Endodermal cell (in vitro differentiated cells): ENCODE measurements at regions not wholly inside any gene's neighbourhood (a gene's known extent, or its start where the extent isn't known, plus 50 kb on each side); places are given as distances from the start of the nearest gene placed in this dataset.

Experiments
- DNase-seq: peaks from one replicate; pipeline ENCODE4 v3.0.0-alpha.2; 2017
- H3K27ac ChIP-seq: 2 replicates; pipeline ENCODE4 v1.5.1; 2013; ENCODE audit warnings: mild to moderate bottlenecking, low read depth, low read length, moderate library complexity
- H3K27me3 ChIP-seq: 2 replicates; pipeline ENCODE4 v1.6.1; 2013; ENCODE audit warnings: mild to moderate bottlenecking, low read length, moderate library complexity; ENCODE audit not compliant: insufficient read depth, control insufficient read depth, poor library complexity, severe bottlenecking
- H3K36me3 ChIP-seq: 2 replicates; pipeline ENCODE4 v1.7.0; 2013; ENCODE audit warnings: mild to moderate bottlenecking, low read length, moderate library complexity; ENCODE audit not compliant: control insufficient read depth, insufficient read depth
- H3K4me1 ChIP-seq: one replicate; pipeline ENCODE4 v1.7.0; 2013; ENCODE audit warnings: low read length; ENCODE audit not compliant: control insufficient read depth, insufficient read depth
- H3K4me3 ChIP-seq: 2 replicates; pipeline ENCODE4 v1.5.1; 2013; ENCODE audit warnings: mild to moderate bottlenecking, low read length, moderate library complexity
- H3K9ac ChIP-seq: 2 replicates; pipeline ENCODE4 v1.6.1; 2013; ENCODE audit warnings: mild to moderate bottlenecking, low read length, moderate library complexity; ENCODE audit not compliant: poor library complexity, severe bottlenecking; ENCODE audit errors: extremely low read depth
- H3K9me3 ChIP-seq: 2 replicates; pipeline ENCODE4 v1.6.1; 2013; ENCODE audit warnings: mild to moderate bottlenecking, low read length, moderate library complexity; ENCODE audit not compliant: control insufficient read depth
- H3K27ac Mint-ChIP-seq: 2 replicates; pipeline ENCODE4 v1.8.0; 2020; ENCODE audit warnings: mixed read lengths
- H3K27me3 Mint-ChIP-seq: 2 replicates; pipeline ENCODE4 v1.8.0; 2021; ENCODE audit warnings: mild to moderate bottlenecking, mixed read lengths; ENCODE audit not compliant: insufficient read depth
- H3K36me3 Mint-ChIP-seq: 2 replicates; pipeline ENCODE4 v1.8.0; 2020; ENCODE audit warnings: low read depth, mixed read lengths
- H3K4me1 Mint-ChIP-seq: 2 replicates; pipeline ENCODE4 v1.8.0; 2020; ENCODE audit warnings: mixed read lengths
- H3K4me3 Mint-ChIP-seq: 2 replicates; pipeline ENCODE4 v1.8.0; 2020; ENCODE audit warnings: mild to moderate bottlenecking, moderate library complexity, mixed read lengths
- H3K9me3 Mint-ChIP-seq: 2 replicates; pipeline ENCODE4 v1.8.0; 2020; ENCODE audit warnings: mild to moderate bottlenecking, mixed read lengths
- CTCF ChIP-seq: fragments of 200-600 bp; sonication (generic); conservative IDR thresholded peaks from 2 replicates; pipeline ENCODE4 v1.5.0; 2021; ENCODE audit warnings: antibody characterized with exemption, mild to moderate bottlenecking
- WGBS, 2 experiments: methylation state at CpG; one replicate each; pipeline versions ENCODE4 v1.1.5 to v1.1.7; 2013; ENCODE audit warnings: missing lambda C conversion rate in 2 of 2, mixed read lengths in 1 of 2; ENCODE audit not compliant: insufficient coverage in 1 of 2, insufficient read length in 1 of 2; 5-methylcytosine and 5-hydroxymethylcytosine counted together

DNA sequence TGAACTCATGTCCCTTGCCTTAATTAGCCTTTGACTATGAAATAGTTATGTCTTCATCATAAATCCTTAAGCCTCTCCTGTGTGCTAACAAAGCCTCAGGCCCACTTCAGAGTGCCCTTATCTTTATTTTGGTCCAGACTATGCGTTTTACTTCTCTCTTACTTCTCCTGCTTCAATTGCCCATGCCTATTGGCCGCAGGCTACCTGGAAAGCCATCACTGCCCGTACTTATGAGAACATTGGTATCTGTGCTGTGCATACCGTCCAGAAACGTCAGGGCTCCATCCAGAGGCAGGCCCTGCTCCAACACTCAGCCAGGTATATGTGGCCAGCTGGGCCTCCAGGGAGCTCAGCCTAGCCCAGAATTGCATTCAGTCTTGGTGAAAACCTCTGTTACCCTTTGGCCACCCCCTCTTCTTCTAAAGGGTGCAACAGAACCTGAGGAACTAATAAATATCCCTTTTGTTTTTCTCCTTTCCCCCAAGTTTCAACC, 212.4 kb upstream of the MTPN start:
- Mint-ChIP-seq H3K4me3 (no peak overlapping the region), H3K27me3 (no peaks in the 10 kb centered on the region)
- 91 to 94% methylated on average over 5 of the region's 5 CpGs for WGBS, 2 experiments

GRCh38 chr7:136186281-136186680, 209.1 kb upstream of the MTPN start:
- Histone ChIP-seq H3K27me3 (no peaks in the 10 kb centered on the region), H3K4me1 (no peaks in the 10 kb centered on the region), H3K27ac (no peak overlapping the region), H3K36me3 (no peaks in the 10 kb centered on the region), H3K9me3 (no peaks in the 10 kb centered on the region), H3K9ac (no peak overlapping the region), H3K4me3 (no peak overlapping the region)
- no peak for TF ChIP-seq CTCF
- Mint-ChIP-seq H3K36me3 (no peaks in the 10 kb centered on the region), H3K27ac (no peak overlapping the region), H3K4me1 (no peaks in the 10 kb centered on the region), H3K9me3 (no peaks in the 10 kb centered on the region), H3K4me3 (no peak overlapping the region), H3K27me3 (peaks cover 3% of the 10 kb centered on the region)
- WGBS, 2 experiments, result 96 to 100% methylated on average over 2 to 6 of the region's 6 CpGs
- DNase-seq, result no peak

More for the DNA sequence above, 212.4 kb upstream of the MTPN start:
- Mint-ChIP-seq H3K9me3 (peaks cover 1% of the 10 kb centered on the region), H3K4me1 (no peaks in the 10 kb centered on the region), H3K36me3 (no peaks in the 10 kb centered on the region), H3K27ac (no peak overlapping the region)
- no peak for DNase-seq
- no peaks in the 10 kb centered on the region for H3K36me3 ChIP-seq
- no peak for TF ChIP-seq CTCF
- no peak overlapping the region for H3K9ac ChIP-seq
- H3K27ac ChIP-seq, result no peak overlapping the region
- H3K27me3 ChIP-seq, result no peaks in the 10 kb centered on the region
- H3K9me3 ChIP-seq, result no peaks in the 10 kb centered on the region
- no peaks in the 10 kb centered on the region for H3K4me1 ChIP-seq
- no peak overlapping the region for H3K4me3 ChIP-seq

DNA sequence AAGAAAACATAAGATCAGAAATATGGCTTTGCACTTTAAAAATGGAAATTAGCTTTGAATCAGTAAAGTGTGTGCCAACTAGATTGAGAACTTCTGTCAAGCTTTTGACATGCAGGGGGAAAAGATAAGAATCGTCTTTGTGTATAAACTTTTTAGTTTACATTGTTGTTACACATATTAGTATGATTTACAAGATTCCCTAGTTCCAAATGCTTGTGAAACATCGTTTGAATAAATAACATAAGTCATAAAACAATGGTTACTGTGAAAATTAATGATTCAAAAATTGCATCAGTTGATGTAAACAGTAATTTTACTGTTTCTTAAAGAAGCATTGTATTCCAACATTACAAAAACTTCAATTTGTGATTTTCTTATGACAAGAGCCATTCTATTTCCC, 207.6 kb upstream of the MTPN start:
- Mint-ChIP-seq H3K4me3 (no peak overlapping the region), H3K4me1 (peaks cover 4% of the 10 kb centered on the region), H3K36me3 (no peaks in the 10 kb centered on the region), H3K27me3 (peaks cover 3% of the 10 kb centered on the region), H3K9me3 (no peaks in the 10 kb centered on the region), H3K27ac (no peak overlapping the region)
- no peak overlapping the region for H3K4me3 ChIP-seq
- no peaks in the 10 kb centered on the region for H3K9me3 ChIP-seq
- no peaks in the 10 kb centered on the region for H3K4me1 ChIP-seq
- no peak overlapping the region for H3K9ac ChIP-seq
- H3K27ac ChIP-seq, result no peak overlapping the region
- H3K36me3 ChIP-seq, result no peaks in the 10 kb centered on the region
- no peak for DNase-seq
- TF ChIP-seq CTCF, result no peak
- 79% methylated on average over 2 of the region's 2 CpGs; no CpG with 5 or more reads in 1 of the 2 experiments for WGBS, 2 experiments
- no peaks in the 10 kb centered on the region for H3K27me3 ChIP-seq
